ENCODE measurements at regions not wholly inside any gene's neighbourhood (a gene's known extent, or its start where the extent isn't known, plus 50 kb on each side); places are given as distances from the start of the nearest gene placed in this dataset.

DNA sequence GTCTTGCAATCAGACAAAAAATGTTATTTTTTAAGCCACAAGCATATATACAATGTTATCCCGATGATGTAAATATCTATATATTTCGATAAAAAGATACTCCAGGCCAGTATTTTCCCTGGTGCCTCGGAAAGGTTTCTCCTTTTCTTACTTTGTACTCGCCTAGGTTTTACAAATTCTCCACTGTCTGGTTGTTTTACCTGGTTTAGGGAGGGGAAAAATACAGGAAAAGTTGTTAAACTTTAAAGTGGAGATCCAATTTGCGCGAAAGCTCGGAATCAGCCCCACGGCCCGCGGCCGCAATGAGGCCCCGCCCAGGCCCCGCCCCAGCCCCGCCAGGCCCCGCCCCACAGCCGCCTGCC lies 58.4 kb upstream of the WNT7B start:
- Histone ChIP-seq H3K27me3 (ENCODE audit: low read depth) (no peaks in the 10 kb centered on the region), H3K4me1 (peaks cover 15% of the 10 kb centered on the region), H3K4me3 (peak overlapping the region; percentile 68), H3K27ac (peak overlapping the region; percentile 95), H3K36me3 (no peaks in the 10 kb centered on the region), H3K9me3 (no peaks in the 10 kb centered on the region)
- no peak for DNase-seq
- TF ChIP-seq CTCF (IDR thresholded peaks at IDR 0.05), result no peak
- no peak for ATAC-seq
- intact Hi-C loops (cut with DNase I), result no loop called here

GRCh38 chr22:46035742-46036557 lies 59.0 kb upstream of the WNT7B start:
- ATAC-seq, result peak; percentile 98 to 99

GRCh38 chr22:46036558-46037408 lies 59.8 kb upstream of the WNT7B start:
- Histone ChIP-seq H3K4me3 (peak overlapping the region; percentile 68), H3K4me1 (peaks cover 20% of the 10 kb centered on the region), H3K9me3 (no peaks in the 10 kb centered on the region), H3K27me3 (ENCODE audit: low read depth) (no peaks in the 10 kb centered on the region), H3K27ac (peak overlapping the region; percentile 95), H3K36me3 (no peaks in the 10 kb centered on the region)
- intact Hi-C loops (cut with DNase I), result no loop called here
- DNase-seq (no peak), ATAC-seq (no peak)
- TF ChIP-seq CTCF (IDR thresholded peaks at IDR 0.05), result no peak

More at GRCh38 chr22:46035742-46036557, 59.0 kb upstream of the WNT7B start:
- DNase-seq, result peak; percentile 100
- peak overlapping the region; percentile 68 for H3K4me3 ChIP-seq
- no peaks in the 10 kb centered on the region for H3K27me3 ChIP-seq (ENCODE audit: low read depth)
- peak overlapping the region; percentile 95 for H3K27ac ChIP-seq
- peaks cover 15% of the 10 kb centered on the region for H3K4me1 ChIP-seq
- H3K9me3 ChIP-seq, result no peaks in the 10 kb centered on the region
- no peak for TF ChIP-seq CTCF (IDR thresholded peaks at IDR 0.05)
- H3K36me3 ChIP-seq, result no peaks in the 10 kb centered on the region
- intact Hi-C loops (cut with DNase I), result no loop called here

GRCh38 chr22:46038174-46038487 lies 61.2 kb upstream of the WNT7B start:
- no peak for TF ChIP-seq CTCF (IDR thresholded peaks at IDR 0.05)
- H3K36me3 ChIP-seq, result no peaks in the 10 kb centered on the region
- no peak overlapping the region for H3K27ac ChIP-seq
- no peak for DNase-seq
- no peaks in the 10 kb centered on the region for H3K9me3 ChIP-seq
- H3K27me3 ChIP-seq (ENCODE audit: low read depth), result no peaks in the 10 kb centered on the region
- intact Hi-C loops (cut with DNase I), result no loop called here
- no peak overlapping the region for H3K4me3 ChIP-seq
- peaks cover 32% of the 10 kb centered on the region for H3K4me1 ChIP-seq
- ATAC-seq, result no peak

DNA sequence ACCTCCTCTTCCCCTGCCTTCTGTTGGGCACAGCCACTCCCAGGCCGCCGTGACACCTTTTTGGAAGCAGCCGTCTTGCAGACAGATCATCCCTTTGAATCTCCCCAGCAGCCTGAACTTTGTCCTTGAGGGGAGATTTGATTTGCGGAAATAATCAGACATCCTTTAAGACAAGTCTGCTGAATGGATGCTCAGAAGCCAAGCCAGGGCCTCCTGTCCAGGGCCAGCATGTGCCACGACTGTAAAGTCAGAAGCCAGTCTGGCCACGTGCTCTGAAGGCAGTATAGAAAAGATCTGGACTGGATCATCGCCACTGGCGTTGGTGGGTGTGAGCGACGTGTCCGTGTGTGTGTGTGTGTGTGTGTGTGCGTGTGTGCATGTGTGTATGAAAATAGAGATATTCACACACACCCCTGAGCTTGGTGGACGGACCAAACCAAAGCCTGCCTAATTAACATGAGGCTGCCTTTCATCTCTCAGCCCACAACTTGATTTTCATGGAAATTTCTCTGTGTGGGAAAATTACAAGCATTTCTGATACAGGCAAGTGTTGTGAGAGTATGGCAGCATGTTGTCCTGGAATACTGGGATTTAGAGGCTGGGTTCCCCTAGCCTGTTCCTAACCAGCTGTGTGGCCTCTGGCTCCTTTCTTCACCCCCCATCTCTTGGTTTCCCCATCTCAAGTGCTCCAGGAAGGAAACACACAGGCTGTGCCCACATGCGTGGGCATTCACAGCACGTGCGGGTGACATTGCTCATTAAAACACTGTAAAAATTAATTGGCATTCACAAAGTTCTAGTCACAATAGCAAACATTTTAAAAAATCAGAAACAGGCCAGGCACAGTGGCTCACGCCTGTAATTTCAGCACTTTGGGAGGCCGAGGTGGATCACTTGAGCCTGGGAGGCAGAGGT lies 61.8 kb upstream of the WNT7B start:
- Histone ChIP-seq H3K36me3 (no peaks in the 10 kb centered on the region), H3K9me3 (no peaks in the 10 kb centered on the region), H3K27ac (no peak overlapping the region), H3K4me3 (no peak overlapping the region), H3K4me1 (peaks cover 38% of the 10 kb centered on the region), H3K27me3 (ENCODE audit: low read depth) (no peaks in the 10 kb centered on the region)
- TF ChIP-seq CTCF (IDR thresholded peaks at IDR 0.05), result no peak
- no peak for ATAC-seq
- intact Hi-C loops (cut with DNase I), result no loop called here
- peak; percentile 29 for DNase-seq
